Activated naive CD4-positive, alpha-beta T cell treated with anti-CD3 and anti-CD28 coated beads, Interleukin-2, amount 10 ng/mL, durations not matched to agents 7 days and 5 days (primary cell): ENCODE measurements at regions not wholly inside any gene's neighbourhood (a gene's known extent, or its start where the extent isn't known, plus 50 kb on each side); places are given as distances from the start of the nearest gene placed in this dataset.

Experiments used
- CTCF ChIA-PET: fragments of 350-600 bp; sonication (Branson Sonifier 250); formaldehyde crosslinking; loops from one replicate; lab custom pipeline; 2021; ENCODE audit warnings: antibody characterized with exemption; lab: Charles Lee
- DNase-seq: peaks from one replicate; pipeline ENCODE4 v3.0.0-alpha.2; 2020
- H3K27ac Mint-ChIP-seq: one replicate; pipeline ENCODE4 v1.8.0; 2021; ENCODE audit warnings: mild to moderate bottlenecking, moderate library complexity, mixed read lengths
- H3K27me3 Mint-ChIP-seq: one replicate; pipeline ENCODE4 v1.8.0; 2021; ENCODE audit warnings: mild to moderate bottlenecking, mixed read lengths
- H3K36me3 Mint-ChIP-seq: one replicate; pipeline ENCODE4 v1.8.0; 2021; ENCODE audit warnings: mixed read lengths
- H3K4me1 Mint-ChIP-seq: one replicate; pipeline ENCODE4 v1.8.0; 2021; ENCODE audit warnings: mixed read lengths
- H3K4me3 Mint-ChIP-seq: one replicate; pipeline ENCODE4 v1.8.0; 2021; ENCODE audit warnings: mild to moderate bottlenecking, moderate library complexity, mixed read lengths
- H3K9me3 Mint-ChIP-seq: one replicate; pipeline ENCODE4 v1.8.0; 2021; ENCODE audit warnings: mixed read lengths

GRCh38 chr5:30000231-30000630 is 1193.3 kb upstream of the CDH6 start:
- Mint-ChIP-seq H3K27ac (no peak overlapping the region), H3K4me3 (no peak overlapping the region), H3K27me3 (no peaks in the 10 kb centered on the region), H3K4me1 (no peaks in the 10 kb centered on the region), H3K36me3 (no peaks in the 10 kb centered on the region), H3K9me3 (peaks cover 14% of the 10 kb centered on the region)
- DNase-seq, result no peak
- CTCF ChIA-PET, result no interaction called here

GRCh38 chr5:29995154-29995553 is 1198.3 kb upstream of the CDH6 start:
- Mint-ChIP-seq H3K4me1 (no peaks in the 10 kb centered on the region), H3K27ac (no peak overlapping the region), H3K36me3 (no peaks in the 10 kb centered on the region), H3K4me3 (no peak overlapping the region), H3K9me3 (peaks cover 15% of the 10 kb centered on the region), H3K27me3 (no peaks in the 10 kb centered on the region)
- CTCF ChIA-PET, result no interaction called here
- no peak for DNase-seq

GRCh38 chr5:29994519-29994918 is 1199.0 kb upstream of the CDH6 start:
- Mint-ChIP-seq H3K4me1 (no peaks in the 10 kb centered on the region), H3K36me3 (no peaks in the 10 kb centered on the region), H3K27me3 (no peaks in the 10 kb centered on the region), H3K9me3 (peaks cover 15% of the 10 kb centered on the region), H3K4me3 (no peak overlapping the region), H3K27ac (no peak overlapping the region)
- CTCF ChIA-PET, result no interaction called here
- DNase-seq, result no peak

- H3K27me3 Mint-ChIP-seq, result no peaks in the 10 kb centered on the region
- no peak overlapping the region for H3K4me3 Mint-ChIP-seq
- CTCF ChIA-PET, result no interaction called here
Observed at GRCh38 chr5:29993286-29993685, 1200.2 kb upstream of the CDH6 start.

GRCh38 chr5:29992248-29992647 is 1201.2 kb upstream of the CDH6 start:
- H3K36me3 Mint-ChIP-seq, result no peaks in the 10 kb centered on the region
- no peak overlapping the region for H3K27ac Mint-ChIP-seq
- CTCF ChIA-PET, result no interaction called here
- DNase-seq, result no peak
- no peak overlapping the region for H3K4me3 Mint-ChIP-seq
- peaks cover 13% of the 10 kb centered on the region for H3K9me3 Mint-ChIP-seq
- no peaks in the 10 kb centered on the region for H3K4me1 Mint-ChIP-seq
- no peaks in the 10 kb centered on the region for H3K27me3 Mint-ChIP-seq

More at GRCh38 chr5:29993286-29993685, 1200.2 kb upstream of the CDH6 start:
- H3K4me1 Mint-ChIP-seq, result no peaks in the 10 kb centered on the region
- DNase-seq, result no peak
- H3K9me3 Mint-ChIP-seq, result peaks cover 16% of the 10 kb centered on the region
- H3K36me3 Mint-ChIP-seq, result no peaks in the 10 kb centered on the region
- H3K27ac Mint-ChIP-seq, result no peak overlapping the region

- H3K36me3 Mint-ChIP-seq, result no peaks in the 10 kb centered on the region
- H3K27me3 Mint-ChIP-seq, result no peaks in the 10 kb centered on the region
- H3K27ac Mint-ChIP-seq, result no peak overlapping the region
- CTCF ChIA-PET, result no interaction called here
- no peak for DNase-seq
- no peak overlapping the region for H3K4me3 Mint-ChIP-seq
- H3K9me3 Mint-ChIP-seq, result peaks cover 12% of the 10 kb centered on the region
- H3K4me1 Mint-ChIP-seq, result no peaks in the 10 kb centered on the region
Observed at GRCh38 chr5:29990681-29991080, 1202.8 kb upstream of the CDH6 start.

GRCh38 chr5:29984156-29984540 is 1209.3 kb upstream of the CDH6 start:
- no peaks in the 10 kb centered on the region for H3K4me1 Mint-ChIP-seq

GRCh38 chr5:29983528-29984155 is 1209.8 kb upstream of the CDH6 start:
- Mint-ChIP-seq H3K4me1 (no peaks in the 10 kb centered on the region), H3K9me3 (peaks cover 11% of the 10 kb centered on the region), H3K36me3 (no peaks in the 10 kb centered on the region), H3K27me3 (no peaks in the 10 kb centered on the region), H3K4me3 (no peak overlapping the region), H3K27ac (no peak overlapping the region)
- CTCF ChIA-PET, result no interaction called here
- no peak for DNase-seq

More at GRCh38 chr5:29984156-29984540, 1209.3 kb upstream of the CDH6 start:
- H3K9me3 Mint-ChIP-seq, result peaks cover 15% of the 10 kb centered on the region
- CTCF ChIA-PET, result no interaction called here
- no peaks in the 10 kb centered on the region for H3K36me3 Mint-ChIP-seq
- no peak overlapping the region for H3K4me3 Mint-ChIP-seq
- H3K27me3 Mint-ChIP-seq, result no peaks in the 10 kb centered on the region
- H3K27ac Mint-ChIP-seq, result no peak overlapping the region
- DNase-seq, result no peak

- H3K27ac Mint-ChIP-seq, result no peak overlapping the region
- H3K9me3 Mint-ChIP-seq, result peaks cover 9% of the 10 kb centered on the region
- H3K27me3 Mint-ChIP-seq, result no peaks in the 10 kb centered on the region
- no peaks in the 10 kb centered on the region for H3K36me3 Mint-ChIP-seq
- H3K4me1 Mint-ChIP-seq, result no peaks in the 10 kb centered on the region
- CTCF ChIA-PET, result no interaction called here
- DNase-seq, result no peak
- H3K4me3 Mint-ChIP-seq, result no peak overlapping the region
Observed at GRCh38 chr5:29982457-29982856, 1211.0 kb upstream of the CDH6 start.

GRCh38 chr5:29972597-29972996 is 1220.9 kb upstream of the CDH6 start:
- H3K36me3 Mint-ChIP-seq, result no peaks in the 10 kb centered on the region
- CTCF ChIA-PET, result no interaction called here
- H3K27ac Mint-ChIP-seq, result no peak overlapping the region
- H3K4me1 Mint-ChIP-seq, result no peaks in the 10 kb centered on the region
- no peaks in the 10 kb centered on the region for H3K27me3 Mint-ChIP-seq
- peaks cover 6% of the 10 kb centered on the region for H3K9me3 Mint-ChIP-seq
- no peak overlapping the region for H3K4me3 Mint-ChIP-seq
- DNase-seq, result no peak

- H3K4me1 Mint-ChIP-seq, result no peaks in the 10 kb centered on the region
- H3K27me3 Mint-ChIP-seq, result no peaks in the 10 kb centered on the region
- no peak overlapping the region for H3K4me3 Mint-ChIP-seq
- H3K36me3 Mint-ChIP-seq, result no peaks in the 10 kb centered on the region
- H3K9me3 Mint-ChIP-seq, result peaks cover 21% of the 10 kb centered on the region
- DNase-seq, result no peak
- CTCF ChIA-PET, result no interaction called here
- H3K27ac Mint-ChIP-seq, result no peak overlapping the region
Observed at GRCh38 chr5:29963956-29964355, 1229.5 kb upstream of the CDH6 start.

- peaks cover 20% of the 10 kb centered on the region for H3K9me3 Mint-ChIP-seq
- no peaks in the 10 kb centered on the region for H3K27me3 Mint-ChIP-seq
- no peak for DNase-seq
- no peaks in the 10 kb centered on the region for H3K4me1 Mint-ChIP-seq
- no peaks in the 10 kb centered on the region for H3K36me3 Mint-ChIP-seq
- no peak overlapping the region for H3K4me3 Mint-ChIP-seq
- H3K27ac Mint-ChIP-seq, result no peak overlapping the region
- CTCF ChIA-PET, result no interaction called here
Observed at GRCh38 chr5:29960323-29960722, 1233.2 kb upstream of the CDH6 start.

GRCh38 chr5:29950416-29951145 is 1242.9 kb upstream of the CDH6 start:
- Mint-ChIP-seq H3K36me3 (no peaks in the 10 kb centered on the region), H3K27me3 (no peaks in the 10 kb centered on the region), H3K4me3 (no peak overlapping the region), H3K9me3 (peaks cover 8% of the 10 kb centered on the region), H3K27ac (no peak overlapping the region), H3K4me1 (no peaks in the 10 kb centered on the region)
- no peak for DNase-seq
- CTCF ChIA-PET, result no interaction called here

- Mint-ChIP-seq H3K9me3 (peaks cover 4% of the 10 kb centered on the region), H3K27ac (no peak overlapping the region), H3K4me3 (no peak overlapping the region), H3K36me3 (no peaks in the 10 kb centered on the region), H3K4me1 (no peaks in the 10 kb centered on the region), H3K27me3 (no peaks in the 10 kb centered on the region)
- CTCF ChIA-PET, result interaction anchor here (0.6 kb wide), 1 partner anchor 13 kb away, joined by 4 read pairs; no protein-coding TSS in a partner anchor
- DNase-seq, result no peak
Observed at GRCh38 chr5:29949301-29949872, 1244.1 kb upstream of the CDH6 start.

- Mint-ChIP-seq H3K4me3 (no peak overlapping the region), H3K27ac (no peak overlapping the region), H3K36me3 (no peaks in the 10 kb centered on the region), H3K27me3 (no peaks in the 10 kb centered on the region), H3K4me1 (no peaks in the 10 kb centered on the region), H3K9me3 (peaks cover 4% of the 10 kb centered on the region)
- CTCF ChIA-PET, result no interaction called here
- no peak for DNase-seq
Observed at GRCh38 chr5:29944327-29944726, 1249.2 kb upstream of the CDH6 start.
